Body of pancreas (tissue), 4 donors: ENCODE measurements at regions not wholly inside any gene's neighbourhood (a gene's known extent, or its start where the extent isn't known, plus 50 kb on each side); places are given as distances from the start of the nearest gene placed in this dataset.

Experiments used
- CTCF ChIP-seq, 7 experiments: fragments of 450-650 bp in 4 of 7; fragments of 200-600 bp in 3 of 7; sonication (generic) in 3 of 7; IDR thresholded peaks; one replicate each; pipeline ENCODE4 v1.5.1; 2016 to 2019; ENCODE audit warnings: antibody characterized with exemption in 7 of 7
- POLR2A ChIP-seq, 3 donors: fragments of 450-650 bp; IDR thresholded peaks; one replicate each; pipeline ENCODE4 v1.6.1; 2016; ENCODE audit warnings: antibody characterized with exemption in 3 of 3, mild to moderate bottlenecking in 2 of 3

- TF ChIP-seq CTCF (IDR thresholded peaks at IDR 0.05) (no peak), POLR2A (IDR thresholded peaks at IDR 0.05) (no peak)
These were observed 146.6 kb downstream of the VAPA start for GRCh38 chr18:10060469-10060782.
